ENCODE measurements at regions not wholly inside any gene's neighbourhood (a gene's known extent, or its start where the extent isn't known, plus 50 kb on each side); places are given as distances from the start of the nearest gene placed in this dataset.
A peak's percentile ranks its signal among the peaks of the same experiment; 100 is the strongest.

GRCh38 chr1:115139381-115139780, 50.1 kb upstream of the TSPAN2 start:
- H3K4me1 ChIP-seq: peaks cover 0 to 22% (median 0%) of the 10 kb centered on the region in 3 donors
- DNase-seq: no peak
- no peaks in the 10 kb centered on the region for H3K36me3 ChIP-seq
- TF ChIP-seq POLR2A (IDR thresholded peaks at IDR 0.05) (no peak), CTCF (IDR thresholded peaks at IDR 0.05) (no peak)
- WGBS, 2 donors: 74 to 90% methylated on average over 2 to 9 of the region's 9 CpGs
- H3K27me3 ChIP-seq: peaks cover 0 to 13% (median 0%) of the 10 kb centered on the region in 4 donors
- peak overlapping the region in 1 of 4 donors; percentile 5 for H3K27ac ChIP-seq
- intact Hi-C loops (cut with DNase I): loop anchor here (5.0 kb wide), 2 partner anchors 328 to 458 kb away; no protein-coding TSS in a partner anchor
- no peak overlapping the region for H3K4me3 ChIP-seq
- no peaks in the 10 kb centered on the region for H3K9me3 ChIP-seq

All from esophagus squamous epithelium (tissue), 5 donors.